GM12878 (cell line): ENCODE measurements at regions not wholly inside any gene's neighbourhood (a gene's known extent, or its start where the extent isn't known, plus 50 kb on each side); places are given as distances from the start of the nearest gene placed in this dataset.

Source experiments
- IKZF1 ChIP-seq: fragments of 450-650 bp; conservative IDR thresholded peaks from 2 replicates; pipeline ENCODE4 v1.6.1; 2017; ENCODE audit warnings: antibody characterized with exemption, mild to moderate bottlenecking
- IRF4 ChIP-seq: IDR thresholded peaks from 2 replicates; pipeline ENCODE4 v1.6.1; 2011; ENCODE audit warnings: low read depth, low read length
- JUNB ChIP-seq: IDR thresholded peaks from 2 replicates; pipeline ENCODE4 v1.6.1; 2016; ENCODE audit warnings: antibody characterized with exemption, mild to moderate bottlenecking
- NR2F1 ChIP-seq: fragments of 450-650 bp; conservative IDR thresholded peaks from 2 replicates; pipeline ENCODE4 v1.6.1; 2017; ENCODE audit warnings: mild to moderate bottlenecking
- POU2F2 ChIP-seq: IDR thresholded peaks from 3 replicates; pipeline ENCODE4 v1.6.1; 2011; ENCODE audit warnings: low read depth, mild to moderate bottlenecking, low read length, borderline replicate concordance
- PRDM15 ChIP-seq: fragments of 450-650 bp; formaldehyde crosslinking; IDR thresholded peaks from 2 replicates; pipeline ENCODE4 v1.4.0; 2020; ENCODE audit warnings: mild to moderate bottlenecking, moderate library complexity
- ZBED1 ChIP-seq: IDR thresholded peaks from 2 replicates; pipeline ENCODE4 v1.6.1; 2016; ENCODE audit warnings: borderline replicate concordance
- ZNF24 ChIP-seq: fragments of 450-650 bp; IDR thresholded peaks from 2 replicates; pipeline ENCODE4 v1.6.1; 2017; ENCODE audit warnings: antibody characterized with exemption, mild to moderate bottlenecking
- ZNF687 ChIP-seq: fragments of 450-650 bp; IDR thresholded peaks from 2 replicates; pipeline ENCODE4 v1.6.1; 2017; ENCODE audit warnings: mild to moderate bottlenecking, moderate library complexity
- TF ChIP-seq, protein P1 (sequence below): fragments of 450-650 bp; IDR thresholded peaks from 2 replicates; pipeline ENCODE4 v1.6.1; 2014; ENCODE audit warnings: mild to moderate bottlenecking

GRCh38 chr21:15943009-15943666 lies 213.4 kb downstream of the USP25 start (continued):
- TF ChIP-seq ZNF687: no peak
- TF ChIP-seq ZBED1: no peak
- no peak for TF ChIP-seq JUNB
- no peak for TF ChIP-seq ZNF24
- TF ChIP-seq, protein P1, sequence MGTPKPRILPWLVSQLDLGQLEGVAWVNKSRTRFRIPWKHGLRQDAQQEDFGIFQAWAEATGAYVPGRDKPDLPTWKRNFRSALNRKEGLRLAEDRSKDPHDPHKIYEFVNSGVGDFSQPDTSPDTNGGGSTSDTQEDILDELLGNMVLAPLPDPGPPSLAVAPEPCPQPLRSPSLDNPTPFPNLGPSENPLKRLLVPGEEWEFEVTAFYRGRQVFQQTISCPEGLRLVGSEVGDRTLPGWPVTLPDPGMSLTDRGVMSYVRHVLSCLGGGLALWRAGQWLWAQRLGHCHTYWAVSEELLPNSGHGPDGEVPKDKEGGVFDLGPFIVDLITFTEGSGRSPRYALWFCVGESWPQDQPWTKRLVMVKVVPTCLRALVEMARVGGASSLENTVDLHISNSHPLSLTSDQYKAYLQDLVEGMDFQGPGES: no peak
- TF ChIP-seq IKZF1: no peak
- TF ChIP-seq PRDM15 (CRISPR knock-in tag): no peak
- no peak for TF ChIP-seq NR2F1
- no peak for TF ChIP-seq IRF4
- no peak for TF ChIP-seq POU2F2
